HL-60 (cell line): ENCODE measurements at regions not wholly inside any gene's neighbourhood (a gene's known extent, or its start where the extent isn't known, plus 50 kb on each side); places are given as distances from the start of the nearest gene placed in this dataset.

Experiments
- DNase-seq, 2 experiments: peaks; one replicate each; pipeline ENCODE4 v3.0.0-alpha.2; 2010 to 2020; ENCODE audit warnings: low read depth in 1 of 2, low spot score in 1 of 2
- H3K27ac ChIP-seq: fragments of 250-450 bp; sonication (Bioruptor Pico); replicated peaks from 2 replicates; pipeline ENCODE4 v1.5.1; 2020; ENCODE audit warnings: mild to moderate bottlenecking, moderate library complexity
- H3K27me3 ChIP-seq: fragments of 250-450 bp; sonication (Bioruptor Pico); 2 replicates; pipeline ENCODE4 v1.5.1; 2021; ENCODE audit warnings: mild to moderate bottlenecking, moderate library complexity; ENCODE audit not compliant: insufficient read depth, poor library complexity, severe bottlenecking
- H3K4me3 ChIP-seq: replicated peaks from 2 replicates; pipeline ENCODE4 v1.5.1; 2011; ENCODE audit warnings: mild to moderate bottlenecking, control low read depth, low read length; ENCODE audit not compliant: insufficient read depth
- GABPA ChIP-seq: IDR thresholded peaks from 2 replicates; pipeline ENCODE4 v1.6.1; 2012; ENCODE audit warnings: low read depth
- POLR2AphosphoS5 ChIP-seq: IDR thresholded peaks from 2 replicates; pipeline ENCODE4 v1.6.1; 2012; ENCODE audit warnings: low read depth
- SPI1 ChIP-seq: IDR thresholded peaks from 2 replicates; pipeline ENCODE4 v1.6.1; 2012; ENCODE audit warnings: low read depth, mild to moderate bottlenecking, borderline replicate concordance
- TF ChIP-seq, protein P1 (sequence below): IDR thresholded peaks from 2 replicates; pipeline ENCODE4 v1.6.1; 2012; ENCODE audit warnings: low read depth; ENCODE audit not compliant: insufficient replicate concordance
- TF ChIP-seq, protein P2 (sequence below): IDR thresholded peaks from one replicate; pipeline ENCODE4 v1.5.1; 2011; ENCODE audit warnings: low read length, control low read depth, inconsistent platforms; ENCODE audit not compliant: insufficient read depth

DNA sequence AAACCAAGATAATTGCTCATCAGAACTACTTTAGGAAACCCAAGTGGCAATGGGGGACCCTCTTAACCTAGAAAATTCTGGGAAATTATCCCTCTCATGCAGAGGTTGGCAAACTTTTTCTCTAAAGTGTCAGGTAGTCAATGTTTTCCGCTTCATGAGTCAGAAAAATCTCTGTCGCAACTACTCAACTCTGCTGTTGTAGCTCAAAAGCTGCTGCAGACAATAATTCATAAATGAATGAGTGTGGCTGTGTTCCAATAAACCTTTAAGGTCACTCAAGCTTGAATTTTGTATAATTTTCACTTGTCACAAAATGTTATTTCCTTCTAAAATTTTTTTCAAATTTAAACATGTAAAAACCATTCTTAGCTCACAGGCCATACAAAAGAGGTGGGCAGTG, 193.4 kb upstream of the MID1 start:
- no peaks in the 10 kb centered on the region for H3K27me3 ChIP-seq
- TF ChIP-seq, protein P1, sequence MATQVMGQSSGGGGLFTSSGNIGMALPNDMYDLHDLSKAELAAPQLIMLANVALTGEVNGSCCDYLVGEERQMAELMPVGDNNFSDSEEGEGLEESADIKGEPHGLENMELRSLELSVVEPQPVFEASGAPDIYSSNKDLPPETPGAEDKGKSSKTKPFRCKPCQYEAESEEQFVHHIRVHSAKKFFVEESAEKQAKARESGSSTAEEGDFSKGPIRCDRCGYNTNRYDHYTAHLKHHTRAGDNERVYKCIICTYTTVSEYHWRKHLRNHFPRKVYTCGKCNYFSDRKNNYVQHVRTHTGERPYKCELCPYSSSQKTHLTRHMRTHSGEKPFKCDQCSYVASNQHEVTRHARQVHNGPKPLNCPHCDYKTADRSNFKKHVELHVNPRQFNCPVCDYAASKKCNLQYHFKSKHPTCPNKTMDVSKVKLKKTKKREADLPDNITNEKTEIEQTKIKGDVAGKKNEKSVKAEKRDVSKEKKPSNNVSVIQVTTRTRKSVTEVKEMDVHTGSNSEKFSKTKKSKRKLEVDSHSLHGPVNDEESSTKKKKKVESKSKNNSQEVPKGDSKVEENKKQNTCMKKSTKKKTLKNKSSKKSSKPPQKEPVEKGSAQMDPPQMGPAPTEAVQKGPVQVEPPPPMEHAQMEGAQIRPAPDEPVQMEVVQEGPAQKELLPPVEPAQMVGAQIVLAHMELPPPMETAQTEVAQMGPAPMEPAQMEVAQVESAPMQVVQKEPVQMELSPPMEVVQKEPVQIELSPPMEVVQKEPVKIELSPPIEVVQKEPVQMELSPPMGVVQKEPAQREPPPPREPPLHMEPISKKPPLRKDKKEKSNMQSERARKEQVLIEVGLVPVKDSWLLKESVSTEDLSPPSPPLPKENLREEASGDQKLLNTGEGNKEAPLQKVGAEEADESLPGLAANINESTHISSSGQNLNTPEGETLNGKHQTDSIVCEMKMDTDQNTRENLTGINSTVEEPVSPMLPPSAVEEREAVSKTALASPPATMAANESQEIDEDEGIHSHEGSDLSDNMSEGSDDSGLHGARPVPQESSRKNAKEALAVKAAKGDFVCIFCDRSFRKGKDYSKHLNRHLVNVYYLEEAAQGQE: no peak
- TF ChIP-seq POLR2AphosphoS5: no peak
- H3K27ac ChIP-seq: no peak overlapping the region
- no peak overlapping the region for H3K4me3 ChIP-seq
- DNase-seq: no peak

DNA sequence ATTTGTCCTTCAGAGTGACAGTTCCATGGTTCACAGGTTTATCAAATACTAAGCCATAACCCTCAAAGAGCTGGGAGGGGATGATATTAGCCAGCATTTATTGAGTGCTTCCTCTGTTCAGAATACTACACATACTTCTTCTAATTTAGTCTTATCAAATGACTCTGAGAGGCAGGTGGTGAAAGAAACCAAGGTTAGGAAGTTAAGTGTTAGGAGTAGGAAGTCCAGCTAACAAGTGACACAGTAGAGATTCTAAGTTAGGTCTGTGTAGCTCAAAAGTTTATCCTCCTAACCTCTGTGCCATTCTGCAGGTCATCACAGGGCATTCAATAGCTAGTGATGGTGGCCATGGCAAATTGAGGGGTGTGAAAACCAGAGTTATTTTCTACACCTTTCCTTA, 198.3 kb upstream of the MID1 start:
- Histone ChIP-seq H3K27me3 (no peaks in the 10 kb centered on the region), H3K4me3 (no peak overlapping the region), H3K27ac (no peak overlapping the region)
- DNase-seq: no peak
- TF ChIP-seq, protein P1: no peak
- TF ChIP-seq SPI1 (no peak), POLR2AphosphoS5 (no peak), GABPA (no peak)
- TF ChIP-seq, protein P2, sequence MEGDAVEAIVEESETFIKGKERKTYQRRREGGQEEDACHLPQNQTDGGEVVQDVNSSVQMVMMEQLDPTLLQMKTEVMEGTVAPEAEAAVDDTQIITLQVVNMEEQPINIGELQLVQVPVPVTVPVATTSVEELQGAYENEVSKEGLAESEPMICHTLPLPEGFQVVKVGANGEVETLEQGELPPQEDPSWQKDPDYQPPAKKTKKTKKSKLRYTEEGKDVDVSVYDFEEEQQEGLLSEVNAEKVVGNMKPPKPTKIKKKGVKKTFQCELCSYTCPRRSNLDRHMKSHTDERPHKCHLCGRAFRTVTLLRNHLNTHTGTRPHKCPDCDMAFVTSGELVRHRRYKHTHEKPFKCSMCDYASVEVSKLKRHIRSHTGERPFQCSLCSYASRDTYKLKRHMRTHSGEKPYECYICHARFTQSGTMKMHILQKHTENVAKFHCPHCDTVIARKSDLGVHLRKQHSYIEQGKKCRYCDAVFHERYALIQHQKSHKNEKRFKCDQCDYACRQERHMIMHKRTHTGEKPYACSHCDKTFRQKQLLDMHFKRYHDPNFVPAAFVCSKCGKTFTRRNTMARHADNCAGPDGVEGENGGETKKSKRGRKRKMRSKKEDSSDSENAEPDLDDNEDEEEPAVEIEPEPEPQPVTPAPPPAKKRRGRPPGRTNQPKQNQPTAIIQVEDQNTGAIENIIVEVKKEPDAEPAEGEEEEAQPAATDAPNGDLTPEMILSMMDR: no peak

DNA sequence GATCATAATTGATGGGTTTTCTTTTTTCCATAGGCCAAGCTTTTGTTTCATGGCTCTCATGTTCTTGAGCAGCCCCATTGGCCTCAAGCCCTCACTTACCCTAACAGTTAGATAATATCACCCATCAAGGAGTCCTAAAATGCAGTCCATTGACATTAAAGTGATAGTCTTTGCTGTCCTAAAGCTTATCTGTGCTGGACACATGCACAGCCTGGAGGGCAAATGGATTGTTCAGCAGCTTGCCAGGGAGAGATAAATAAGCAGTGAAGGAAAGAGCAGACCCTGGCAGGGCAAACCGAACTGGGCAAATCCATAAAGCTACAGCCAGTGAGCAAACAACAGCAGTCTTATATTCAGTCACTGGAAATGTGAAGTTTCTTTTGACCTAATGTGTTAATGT, 199.6 kb upstream of the MID1 start:
- TF ChIP-seq, protein P2: no peak
- TF ChIP-seq GABPA: no peak
- no peak for TF ChIP-seq POLR2AphosphoS5
- TF ChIP-seq SPI1: no peak
- TF ChIP-seq, protein P1: no peak
- no peak overlapping the region for H3K4me3 ChIP-seq
- H3K27me3 ChIP-seq: no peaks in the 10 kb centered on the region
- DNase-seq: no peak
- H3K27ac ChIP-seq: no peak overlapping the region

DNA sequence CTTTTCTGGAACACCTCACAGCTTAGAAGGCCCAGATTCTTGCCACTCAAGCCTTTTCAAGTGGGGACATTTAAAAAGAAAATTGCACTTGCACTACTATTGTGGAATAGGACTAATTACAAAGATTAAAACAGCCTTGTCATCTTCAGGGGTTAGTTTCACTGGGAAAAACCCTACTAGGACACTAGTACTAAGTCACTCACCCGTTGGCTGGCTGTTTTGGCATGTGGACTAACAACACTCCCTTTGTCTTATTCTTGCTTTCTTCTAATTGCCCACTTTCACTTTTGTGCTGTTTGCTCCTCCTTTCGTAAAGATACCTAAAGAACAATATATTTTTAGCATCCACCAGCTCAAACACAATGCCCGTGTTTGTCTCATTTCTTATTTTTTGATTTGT, 200.9 kb upstream of the MID1 start:
- no peak overlapping the region for H3K27ac ChIP-seq
- TF ChIP-seq, protein P1: no peak
- TF ChIP-seq GABPA (no peak), POLR2AphosphoS5 (no peak), SPI1 (no peak)
- TF ChIP-seq, protein P2: no peak
- no peak overlapping the region for H3K4me3 ChIP-seq

More for the DNA sequence above, 200.9 kb upstream of the MID1 start:
- H3K27me3 ChIP-seq: no peaks in the 10 kb centered on the region
- no peak for DNase-seq
